Prostate gland (tissue), 2 donors: ENCODE measurements at regions not wholly inside any gene's neighbourhood (a gene's known extent, or its start where the extent isn't known, plus 50 kb on each side); places are given as distances from the start of the nearest gene placed in this dataset.

ENCODE experiments used
- POLR2A ChIP-seq: fragments of 450-650 bp; IDR thresholded peaks from one replicate; pipeline ENCODE4 v1.6.1; 2016; ENCODE audit warnings: antibody characterized with exemption, mild to moderate bottlenecking
- POLR2AphosphoS5 ChIP-seq: sonication (generic); formaldehyde crosslinking; IDR thresholded peaks from one replicate; pipeline ENCODE4 v1.6.1; 2017; ENCODE audit warnings: antibody characterized with exemption
- TF ChIP-seq, protein P1 (sequence below), 4 experiments: fragments of 200-600 bp in 2 of 4; fragments of 450-650 bp in 2 of 4; sonication (generic) in 2 of 4; IDR thresholded peaks; 1 replicate in 3 of 4; 2 replicates in 1 of 4; pipeline ENCODE4 v1.5.1; 2016 to 2019; ENCODE audit warnings: antibody characterized with exemption in 4 of 4, mild to moderate bottlenecking in 2 of 4, moderate library complexity in 2 of 4

DNA sequence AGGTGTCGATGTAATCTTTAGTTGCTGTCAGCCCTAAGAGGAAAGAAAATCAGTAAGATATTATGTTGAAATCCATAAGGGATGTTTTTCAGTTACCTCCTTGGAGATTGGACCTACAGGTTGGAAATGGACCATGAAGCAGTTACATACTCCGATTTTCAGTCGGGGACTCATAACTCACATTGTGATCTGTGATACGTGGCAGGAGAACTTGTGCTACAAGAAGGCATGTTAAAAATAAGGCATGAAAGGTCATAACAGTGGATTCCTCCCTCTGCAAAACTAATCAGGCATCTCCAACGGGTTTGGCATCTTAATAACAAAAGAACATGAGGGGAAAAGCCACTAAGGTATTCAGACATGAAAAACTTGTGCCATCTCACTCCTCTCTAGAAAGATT, 111.2 kb upstream of the CACHD1 start:
- TF ChIP-seq, protein P1, sequence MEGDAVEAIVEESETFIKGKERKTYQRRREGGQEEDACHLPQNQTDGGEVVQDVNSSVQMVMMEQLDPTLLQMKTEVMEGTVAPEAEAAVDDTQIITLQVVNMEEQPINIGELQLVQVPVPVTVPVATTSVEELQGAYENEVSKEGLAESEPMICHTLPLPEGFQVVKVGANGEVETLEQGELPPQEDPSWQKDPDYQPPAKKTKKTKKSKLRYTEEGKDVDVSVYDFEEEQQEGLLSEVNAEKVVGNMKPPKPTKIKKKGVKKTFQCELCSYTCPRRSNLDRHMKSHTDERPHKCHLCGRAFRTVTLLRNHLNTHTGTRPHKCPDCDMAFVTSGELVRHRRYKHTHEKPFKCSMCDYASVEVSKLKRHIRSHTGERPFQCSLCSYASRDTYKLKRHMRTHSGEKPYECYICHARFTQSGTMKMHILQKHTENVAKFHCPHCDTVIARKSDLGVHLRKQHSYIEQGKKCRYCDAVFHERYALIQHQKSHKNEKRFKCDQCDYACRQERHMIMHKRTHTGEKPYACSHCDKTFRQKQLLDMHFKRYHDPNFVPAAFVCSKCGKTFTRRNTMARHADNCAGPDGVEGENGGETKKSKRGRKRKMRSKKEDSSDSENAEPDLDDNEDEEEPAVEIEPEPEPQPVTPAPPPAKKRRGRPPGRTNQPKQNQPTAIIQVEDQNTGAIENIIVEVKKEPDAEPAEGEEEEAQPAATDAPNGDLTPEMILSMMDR (IDR thresholded peaks at IDR 0.05): no peak
- TF ChIP-seq POLR2A (no peak), POLR2AphosphoS5 (no peak)
